GM19193 (cell line): ENCODE measurements at regions not wholly inside any gene's neighbourhood (a gene's known extent, or its start where the extent isn't known, plus 50 kb on each side); places are given as distances from the start of the nearest gene placed in this dataset.

Experiments
- POLR2A ChIP-seq: IDR thresholded peaks from 4 replicates; pipeline ENCODE4 v1.6.1; 2011; ENCODE audit not compliant: insufficient read depth, insufficient read length; ENCODE audit errors: extremely low read depth

DNA sequence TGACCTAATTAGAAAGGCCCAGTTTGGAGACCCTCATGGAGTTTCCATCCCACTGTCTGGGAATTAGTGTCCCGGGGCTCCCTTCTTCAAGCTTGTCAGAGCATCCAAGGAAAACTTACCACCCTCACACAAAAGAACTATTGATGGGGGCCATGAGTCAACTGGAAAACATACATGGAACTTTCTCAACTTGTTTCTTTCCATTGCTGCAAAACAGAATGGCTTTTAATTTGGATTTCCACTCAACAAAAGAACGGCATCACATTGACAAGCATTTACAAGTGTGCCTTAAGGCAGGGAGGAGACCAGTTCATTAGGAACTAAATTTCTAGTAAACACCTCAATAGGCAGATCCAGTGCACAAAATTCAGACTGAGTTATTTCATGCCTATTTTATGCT, 289.1 kb upstream of the PREP start:
- TF ChIP-seq POLR2A, result no peak

DNA sequence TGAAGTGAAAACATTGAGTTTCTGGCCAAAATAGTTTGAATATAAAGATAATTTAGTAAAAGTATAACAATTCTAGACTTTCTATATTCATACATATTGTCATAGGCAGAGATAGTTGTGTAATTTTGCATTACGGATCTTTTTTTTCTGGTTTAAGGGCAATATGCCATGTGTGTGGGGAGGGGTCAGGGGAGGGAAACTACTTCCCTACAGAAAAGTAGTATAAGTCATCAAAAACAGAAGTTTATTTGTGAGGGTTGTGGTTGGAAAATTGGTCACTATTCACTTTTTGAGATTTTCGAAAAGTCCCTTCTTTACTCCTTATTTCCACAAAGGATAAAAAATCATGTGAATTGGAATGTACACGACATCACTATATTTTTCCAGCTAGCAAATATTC, 288.2 kb upstream of the PREP start:
- no peak for TF ChIP-seq POLR2A

DNA sequence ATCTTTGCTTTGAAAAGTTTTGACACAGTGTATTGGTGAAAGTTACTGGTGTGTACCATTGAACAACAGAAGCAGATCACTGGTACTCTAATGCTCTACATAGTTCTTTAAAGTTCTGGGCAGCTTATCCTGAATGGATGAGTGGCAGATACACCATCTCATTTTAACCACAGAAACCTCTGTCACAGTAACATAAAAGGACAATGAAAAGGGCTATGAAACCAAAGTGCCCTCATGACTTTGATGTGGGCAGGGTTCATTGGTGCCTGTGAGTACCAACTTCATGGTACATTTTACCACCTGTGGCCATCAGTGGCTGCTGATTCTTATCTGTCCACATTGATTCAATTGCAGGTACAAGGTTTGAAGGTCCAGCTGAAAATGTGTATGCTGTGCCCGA, 285.7 kb upstream of the PREP start:
- no peak for TF ChIP-seq POLR2A

- TF ChIP-seq POLR2A, result no peak
Observed at GRCh38 chr6:105681061-105681460, 278.2 kb upstream of the PREP start.

DNA sequence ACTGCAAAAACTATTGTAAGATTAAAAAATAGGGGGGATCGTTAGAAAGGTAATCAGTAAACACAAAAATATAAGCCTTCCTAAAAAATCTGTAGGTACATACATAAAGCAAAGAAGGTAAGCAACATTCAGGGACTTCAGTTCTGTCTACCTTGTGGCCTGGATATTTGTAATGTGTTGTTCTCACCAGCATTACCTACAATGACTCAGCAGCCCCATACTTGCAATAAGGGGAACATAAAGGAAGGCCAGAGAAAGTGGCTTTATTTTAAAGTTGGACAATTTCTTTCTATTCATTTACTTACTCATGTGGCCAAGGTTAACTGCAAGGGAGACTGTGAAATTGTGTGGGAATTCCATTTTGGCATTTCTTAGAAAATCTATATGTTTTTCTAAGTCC, 277.2 kb upstream of the PREP start:
- no peak for TF ChIP-seq POLR2A

GRCh38 chr6:105678516-105678915, 275.6 kb upstream of the PREP start:
- TF ChIP-seq POLR2A, result no peak

- no peak for TF ChIP-seq POLR2A
Observed at GRCh38 chr6:105677671-105678475, 275.0 kb upstream of the PREP start.

DNA sequence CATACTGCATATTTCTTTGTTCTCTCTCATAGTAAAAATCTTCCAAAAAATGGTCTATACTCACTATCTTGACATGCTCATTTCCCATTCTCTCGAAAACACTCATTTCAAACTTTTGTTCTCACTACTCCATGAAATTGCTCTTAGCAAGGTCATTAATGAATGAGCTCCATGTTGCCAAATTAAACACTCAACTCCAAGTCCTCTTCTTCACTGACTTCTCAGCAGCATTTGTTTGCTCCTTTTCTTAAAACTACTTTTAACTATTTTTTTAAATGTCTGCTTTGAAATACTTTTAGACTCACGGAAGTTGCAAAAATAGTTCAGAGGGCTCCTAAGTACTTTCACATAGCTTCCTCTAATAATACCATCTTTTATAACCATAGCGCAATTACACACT, 274.0 kb upstream of the PREP start:
- TF ChIP-seq POLR2A, result no peak

GRCh38 chr6:105675715-105676397, 273.0 kb upstream of the PREP start:
- no peak for TF ChIP-seq POLR2A

DNA sequence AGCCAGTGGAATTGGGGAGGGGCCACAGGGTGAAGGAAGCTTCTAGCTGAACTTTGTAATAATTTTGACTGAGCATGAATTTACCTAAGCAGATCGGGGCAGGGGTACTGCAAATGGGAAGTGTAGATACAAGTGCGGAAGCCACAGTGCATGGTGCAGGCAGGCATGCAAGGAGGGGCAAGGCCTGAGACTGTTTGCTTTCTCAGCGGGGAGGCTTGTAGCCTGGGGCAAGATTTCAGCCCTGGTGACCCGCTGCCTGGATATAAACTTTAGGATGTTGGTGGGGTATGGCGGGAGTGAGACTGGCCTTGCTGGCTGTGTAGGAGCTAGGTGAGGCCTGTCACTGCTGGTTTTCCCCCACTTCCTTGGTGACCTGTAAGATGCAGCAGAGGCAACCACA, 266.4 kb upstream of the PREP start:
- TF ChIP-seq POLR2A, result no peak

- no peak for TF ChIP-seq POLR2A
Observed at GRCh38 chr6:105667056-105667455, 264.2 kb upstream of the PREP start.

DNA sequence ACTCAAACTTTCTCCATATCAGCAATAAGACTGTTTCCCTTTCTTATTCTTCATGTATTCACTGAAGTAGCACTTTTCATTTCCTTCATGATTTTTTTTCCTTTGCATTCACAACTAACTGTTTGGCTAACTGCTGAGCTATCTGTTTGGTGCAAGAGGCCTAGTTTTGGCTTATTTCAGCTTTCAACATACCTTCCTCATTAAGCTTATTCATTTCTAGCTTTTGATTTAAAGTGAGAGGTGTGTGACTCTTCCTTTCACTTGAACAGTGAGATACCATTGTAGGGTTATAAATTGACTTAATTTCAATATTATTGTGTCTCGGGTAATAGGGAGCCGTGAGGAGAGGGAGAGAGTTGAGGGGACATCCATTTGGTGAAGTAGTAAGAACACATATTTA, 262.0 kb upstream of the PREP start:
- TF ChIP-seq POLR2A, result no peak

- TF ChIP-seq POLR2A, result no peak
Observed at GRCh38 chr6:105651969-105652368, 249.1 kb upstream of the PREP start.

GRCh38 chr6:105650347-105650746, 247.5 kb upstream of the PREP start:
- TF ChIP-seq POLR2A, result no peak

DNA sequence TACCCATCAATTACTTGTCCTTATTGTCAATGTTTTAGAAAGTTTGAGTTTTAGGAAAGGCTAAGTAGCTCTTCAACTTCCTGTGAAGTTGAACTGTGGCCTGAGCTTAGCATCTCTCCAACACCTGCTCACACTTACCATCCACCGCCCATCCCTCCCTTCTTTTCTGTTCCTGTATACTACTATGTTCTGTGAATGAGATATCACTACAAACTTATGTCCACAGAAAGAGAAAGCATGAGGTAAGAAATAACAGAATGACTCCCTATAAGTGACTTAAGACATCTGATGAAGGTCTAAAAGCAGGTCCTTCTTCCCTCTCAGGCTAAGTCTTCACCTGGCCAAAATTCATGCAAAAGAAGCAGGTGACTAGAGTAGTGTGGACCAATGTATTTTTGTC, 246.3 kb upstream of the PREP start:
- no peak for TF ChIP-seq POLR2A

- no peak for TF ChIP-seq POLR2A
Observed at GRCh38 chr6:105648276-105648675, 245.4 kb upstream of the PREP start.
